HG02981 (cell line): ENCODE measurements at regions not wholly inside any gene's neighbourhood (a gene's known extent, or its start where the extent isn't known, plus 50 kb on each side); places are given as distances from the start of the nearest gene placed in this dataset.

Experiments used
- ATAC-seq: cut with Tn5 transposase; IDR thresholded peaks from one replicate; pipeline ENCODE4 v1.9.1; 2021; ENCODE audit warnings: mild to moderate bottlenecking, moderate library complexity; ENCODE audit not compliant: unreplicated experiment

- no peak for ATAC-seq
These were observed 918.6 kb upstream of the PABPC4L start for GRCh38 chr4:135120195-135120594.

GRCh38 chr4:135114079-135114478, 912.5 kb upstream of the PABPC4L start:
- ATAC-seq: no peak

GRCh38 chr4:135098061-135098460, 896.5 kb upstream of the PABPC4L start:
- ATAC-seq: no peak

GRCh38 chr4:135073389-135073788, 871.8 kb upstream of the PABPC4L start:
- ATAC-seq: no peak

GRCh38 chr4:135072553-135072952, 871.0 kb upstream of the PABPC4L start:
- no peak for ATAC-seq

GRCh38 chr4:135065366-135065765, 863.8 kb upstream of the PABPC4L start:
- no peak for ATAC-seq

- ATAC-seq: no peak
These were observed 848.6 kb upstream of the PABPC4L start for GRCh38 chr4:135050086-135050717.

GRCh38 chr4:135032670-135033069, 831.1 kb upstream of the PABPC4L start:
- ATAC-seq: no peak

GRCh38 chr4:135015771-135016170, 814.2 kb upstream of the PABPC4L start:
- no peak for ATAC-seq

GRCh38 chr4:135007400-135007799, 805.8 kb upstream of the PABPC4L start:
- ATAC-seq: no peak

- ATAC-seq: no peak
These were observed 797.6 kb upstream of the PABPC4L start for GRCh38 chr4:134999169-134999568.

GRCh38 chr4:134961963-134962362, 760.4 kb upstream of the PABPC4L start:
- no peak for ATAC-seq

- ATAC-seq: no peak
These were observed 757.3 kb upstream of the PABPC4L start for GRCh38 chr4:134958862-134959261.

- no peak for ATAC-seq
These were observed 753.5 kb upstream of the PABPC4L start for GRCh38 chr4:134955059-134955458.

- ATAC-seq: no peak
These were observed 751.2 kb upstream of the PABPC4L start for GRCh38 chr4:134952775-134953174.

GRCh38 chr4:134952305-134952704, 750.7 kb upstream of the PABPC4L start:
- no peak for ATAC-seq

- ATAC-seq: no peak
These were observed 746.6 kb upstream of the PABPC4L start for GRCh38 chr4:134948110-134948642.

GRCh38 chr4:134944115-134944514, 742.5 kb upstream of the PABPC4L start:
- ATAC-seq: no peak

- no peak for ATAC-seq
These were observed 734.4 kb upstream of the PABPC4L start for GRCh38 chr4:134936014-134936413.

GRCh38 chr4:134935320-134935719, 733.7 kb upstream of the PABPC4L start:
- ATAC-seq: no peak

GRCh38 chr4:134934036-134934808, 732.6 kb upstream of the PABPC4L start:
- ATAC-seq: no peak

- ATAC-seq: no peak
These were observed 713.8 kb upstream of the PABPC4L start for GRCh38 chr4:134915355-134915754.
